T-cell (primary cell): ENCODE measurements at regions not wholly inside any gene's neighbourhood (a gene's known extent, or its start where the extent isn't known, plus 50 kb on each side); places are given as distances from the start of the nearest gene placed in this dataset.

Source experiments
- ATAC-seq, 4 experiments: fragments of 200-7000 bp in 3 of 4; fragments of 150-1000 bp in 1 of 4; cut with Tn5 transposase; replicated peaks in 1 of 4; 1 replicate in 3 of 4; 2 replicates in 1 of 4; pipeline ENCODE4 v1.10.0; 2021; ENCODE audit warnings: moderate library complexity in 3 of 4, mild to moderate bottlenecking in 2 of 4, moderate number of reproducible peaks in 1 of 4
- CTCF ChIA-PET, 2 donors: fragments of 300-600 bp; sonication (Branson Sonifier 250); formaldehyde crosslinking; loops; one replicate each; lab custom pipeline; 2022; ENCODE audit warnings: antibody characterized with exemption in 2 of 2; lab: Charles Lee
- POLR2A ChIA-PET, 2 donors: fragments of 300-600 bp; sonication (Branson Sonifier 250); formaldehyde crosslinking; loops; one replicate each; lab custom pipeline; 2022; ENCODE audit warnings: antibody characterized with exemption in 2 of 2; lab: Charles Lee
- DNase-seq, 35 experiments: peaks; one replicate each; pipeline versions ENCODE4 v3.0.0 to v3.0.0-alpha.2; 2013 to 2023
- H3K27ac ChIP-seq: one replicate; pipeline ENCODE4 v1.5.1; 2013; ENCODE audit warnings: low read length
- H3K27me3 ChIP-seq, 2 experiments: replicated peaks in 1 of 2; 1 replicate in 1 of 2; 2 replicates in 1 of 2; pipeline versions ENCODE4 v1.6.1 to v1.7.0; 2013; ENCODE audit warnings: low read length in 1 of 2, mixed read lengths in 1 of 2; ENCODE audit not compliant: control insufficient read depth in 2 of 2, insufficient read depth in 2 of 2; ENCODE audit errors: extremely low read depth in 1 of 2
- H3K36me3 ChIP-seq, 2 donors: 1 replicate in 1 of 2; 2 replicates in 1 of 2; pipeline versions ENCODE4 v1.6.1 to v1.7.0; 2013; ENCODE audit warnings: low read length in 1 of 2; ENCODE audit not compliant: control insufficient read depth in 2 of 2, insufficient read depth in 1 of 2; ENCODE audit errors: extremely low read depth in 1 of 2
- H3K4me1 ChIP-seq, 2 experiments: 1 replicate in 1 of 2; 2 replicates in 1 of 2; pipeline versions ENCODE4 v1.6.1 to v1.7.0; 2013; ENCODE audit warnings: low read length in 2 of 2, mixed read lengths in 1 of 2; ENCODE audit not compliant: insufficient read depth in 2 of 2, control insufficient read depth in 1 of 2; ENCODE audit errors: extremely low read depth in 1 of 2
- H3K4me3 ChIP-seq, 2 donors: 1 replicate in 1 of 2; 2 replicates in 1 of 2; pipeline versions ENCODE4 v1.5.1 to v1.7.0; 2013; ENCODE audit warnings: mild to moderate bottlenecking in 2 of 2, low read length in 1 of 2, moderate library complexity in 1 of 2; ENCODE audit not compliant: control insufficient read depth in 1 of 2; ENCODE audit errors: extremely low read depth in 1 of 2
- H3K9me3 ChIP-seq: 2 replicates; pipeline ENCODE4 v1.7.0; 2013
- H3K27ac Mint-ChIP-seq, 2 donors: one replicate each; pipeline ENCODE4 v1.8.0; 2020 to 2021; ENCODE audit warnings: mild to moderate bottlenecking in 2 of 2, mixed read lengths in 2 of 2
- H3K27me3 Mint-ChIP-seq, 2 donors: one replicate each; pipeline ENCODE4 v1.8.0; 2021 to 2022; ENCODE audit warnings: mixed read lengths in 2 of 2
- H3K36me3 Mint-ChIP-seq: one replicate; pipeline ENCODE4 v1.8.0; 2021; ENCODE audit warnings: mixed read lengths
- H3K4me1 Mint-ChIP-seq, 3 donors: one replicate each; pipeline ENCODE4 v1.8.0; 2020 to 2022; ENCODE audit warnings: mixed read lengths in 3 of 3, mild to moderate bottlenecking in 1 of 3
- H3K4me3 Mint-ChIP-seq, 3 donors: one replicate each; pipeline ENCODE4 v1.8.0; 2020 to 2022; ENCODE audit warnings: mild to moderate bottlenecking in 3 of 3, mixed read lengths in 3 of 3, moderate library complexity in 3 of 3
- H3K9me3 Mint-ChIP-seq, 3 donors: one replicate each; pipeline ENCODE4 v1.8.0; 2020 to 2022; ENCODE audit warnings: mixed read lengths in 3 of 3
- WGBS: methylation state at CpG from one replicate; pipeline ENCODE4 v1.1.5; 2013; ENCODE audit warnings: missing lambda C conversion rate; ENCODE audit not compliant: insufficient coverage; 5-methylcytosine and 5-hydroxymethylcytosine counted together

DNA sequence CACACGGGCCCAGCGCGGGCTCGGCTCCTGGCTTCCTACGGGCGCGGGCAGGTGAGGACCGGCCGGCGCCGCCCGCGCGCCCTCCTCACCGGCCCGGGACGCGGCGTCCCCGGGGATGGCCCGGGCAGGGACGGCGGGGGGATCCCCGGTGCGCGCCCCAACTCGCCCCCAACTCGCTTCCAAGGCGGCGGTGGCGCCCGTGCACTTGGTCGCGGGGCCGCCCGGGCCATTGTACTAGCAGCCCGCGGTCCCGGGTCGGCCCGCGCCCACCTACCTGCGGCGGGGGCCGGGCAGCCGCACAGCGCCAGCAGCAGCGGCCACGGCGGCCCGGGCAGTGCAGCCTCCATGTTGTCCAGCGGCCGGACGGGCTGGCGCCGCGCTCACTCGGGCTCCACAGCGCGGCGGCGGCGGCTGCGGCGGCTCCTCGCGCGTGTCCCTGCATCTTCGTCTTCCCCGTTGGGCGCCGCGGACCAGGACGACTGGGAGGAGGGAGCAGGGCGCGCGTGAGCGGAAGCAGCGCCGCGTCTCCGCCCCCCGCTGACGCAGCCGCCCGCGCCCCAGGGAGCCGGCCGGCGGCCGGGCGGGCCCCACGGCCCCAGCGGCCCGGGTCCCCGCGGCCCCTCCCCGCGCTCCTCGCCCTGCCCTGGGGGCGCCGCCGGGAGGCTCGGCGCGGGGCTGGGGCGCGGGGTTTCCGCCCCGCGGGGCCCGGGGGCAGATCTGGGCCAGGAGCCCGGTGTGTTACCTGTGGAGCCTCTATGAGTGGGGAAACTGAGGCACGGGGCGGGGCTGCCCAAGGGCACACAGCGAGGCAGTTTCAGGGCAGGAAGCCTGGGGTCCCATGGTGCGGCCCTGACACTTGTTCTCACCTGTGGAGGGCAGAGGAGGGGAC, 159.3 kb upstream of the GRK3 start:
- ATAC-seq (peak; percentile 87 to 92 (median 90)), DNase-seq (peak in 34 of 35 experiments; percentile 22 to 77 (median 49))
- Histone ChIP-seq H3K27ac (peak overlapping the region; percentile 56), H3K4me1 (peaks cover 10 to 39% of the 10 kb centered on the region in 2 experiments), H3K27me3 (no peaks in the 10 kb centered on the region), H3K4me3 (peak overlapping the region; percentile 51 to 62), H3K9me3 (no peaks in the 10 kb centered on the region), H3K36me3 (no peaks in the 10 kb centered on the region)
- Mint-ChIP-seq H3K9me3 (no peaks in the 10 kb centered on the region), H3K27me3 (no peaks in the 10 kb centered on the region), H3K4me1 (peaks cover 36 to 39% (median 38%) of the 10 kb centered on the region in 3 donors), H3K36me3 (no peaks in the 10 kb centered on the region), H3K27ac (peak overlapping the region in 1 of 2 donors; percentile 66), H3K4me3 (peak overlapping the region; percentile 74 to 87 (median 82))
- ChIA-PET POLR2A (no interaction called here), CTCF (no interaction called here)
- WGBS, result under 1% methylated on average over 114 of the region's 117 CpGs

DNA sequence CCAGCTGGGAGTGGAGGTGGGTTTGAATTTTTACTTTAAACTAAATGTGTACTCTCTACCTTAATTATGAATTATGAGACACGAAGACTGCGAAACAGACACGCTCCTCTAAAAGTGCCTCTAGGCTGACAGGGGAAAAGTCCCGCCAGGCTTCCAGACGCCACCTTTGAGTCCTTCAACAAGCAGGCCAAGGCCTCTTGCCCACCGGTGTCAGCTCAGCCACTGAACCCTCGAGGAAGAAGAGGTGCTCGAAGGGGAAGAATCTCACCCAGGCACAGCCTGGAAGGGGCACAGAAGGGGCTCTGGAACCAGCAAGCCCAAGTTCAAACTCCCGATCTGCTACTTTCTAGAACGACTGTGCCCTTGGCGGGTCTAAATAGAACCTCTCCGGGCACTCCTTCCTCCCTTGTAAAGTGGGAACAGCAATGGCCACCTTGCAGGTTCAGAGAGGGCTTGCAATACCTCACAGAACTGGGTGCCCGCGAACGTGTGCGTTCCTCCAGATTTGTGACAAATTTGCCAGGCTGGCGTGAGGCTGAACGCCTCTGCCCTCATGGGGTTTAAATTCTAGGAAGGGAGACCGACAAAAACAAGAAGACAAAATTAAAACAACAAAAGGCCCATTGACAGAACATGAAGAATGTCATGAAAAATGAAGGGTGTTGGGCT, 158.5 kb upstream of the GRK3 start:
- Histone ChIP-seq H3K27me3 (no peaks in the 10 kb centered on the region), H3K9me3 (no peaks in the 10 kb centered on the region), H3K4me3 (peak overlapping the region; percentile 51 to 62), H3K36me3 (no peaks in the 10 kb centered on the region), H3K4me1 (peaks cover 10 to 34% of the 10 kb centered on the region in 2 experiments), H3K27ac (peak overlapping the region; percentile 56)
- H3K36me3 Mint-ChIP-seq, result no peaks in the 10 kb centered on the region
- CTCF ChIA-PET, result no interaction called here
- no peaks in the 10 kb centered on the region for H3K27me3 Mint-ChIP-seq
- H3K4me1 Mint-ChIP-seq, result peaks cover 39 to 42% (median 41%) of the 10 kb centered on the region in 3 donors
- POLR2A ChIA-PET, result no interaction called here
- 82% methylated on average over 11 of the region's 19 CpGs for WGBS
- H3K4me3 Mint-ChIP-seq, result peak overlapping the region; percentile 74 to 82 (median 74)
- H3K27ac Mint-ChIP-seq, result peak overlapping the region; percentile 39 to 66
- DNase-seq (no peak), ATAC-seq (peak in 1 of 4 experiments; percentile 2)
- no peaks in the 10 kb centered on the region for H3K9me3 Mint-ChIP-seq

DNA sequence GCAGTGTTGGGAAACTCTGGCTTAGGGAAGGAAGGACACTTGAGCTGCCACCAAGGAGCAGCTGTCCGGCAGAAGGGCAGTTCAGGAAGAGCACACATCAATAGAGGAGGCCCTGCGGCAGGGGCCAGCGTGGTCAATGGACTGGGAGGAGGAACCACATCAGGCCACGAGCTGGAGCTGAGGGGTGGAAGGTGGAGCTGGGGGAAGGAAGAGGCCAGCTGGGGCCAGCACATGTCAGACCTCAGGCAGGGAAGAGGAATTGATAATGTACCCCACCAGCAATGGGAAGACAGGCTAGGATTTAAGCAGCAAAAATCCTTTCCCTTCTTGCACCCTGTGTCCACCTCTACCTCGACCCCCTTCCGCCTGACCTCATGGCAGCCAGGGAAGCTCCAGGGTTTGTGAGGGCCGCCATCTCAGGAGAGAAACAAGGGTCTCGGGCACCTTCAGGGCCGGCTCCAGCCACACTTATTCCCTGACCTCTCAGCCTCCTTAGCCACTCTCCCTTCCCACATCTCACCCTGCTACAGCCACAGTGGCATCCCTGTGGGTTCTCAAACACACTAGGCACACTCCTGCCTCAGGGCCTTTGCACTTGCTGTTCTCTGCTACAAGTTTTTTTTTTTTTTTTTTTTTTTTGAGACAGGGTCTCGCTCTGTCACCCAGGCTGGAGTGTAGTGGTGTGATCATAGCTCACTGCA, 157.8 kb upstream of the GRK3 start:
- no peak for DNase-seq
- CTCF ChIA-PET, result interaction anchor here in 1 of 2 donors (0.6 kb wide), 1 partner anchor 296 kb away, joined by 15 read pairs; no protein-coding TSS in a partner anchor
- H3K36me3 Mint-ChIP-seq, result no peaks in the 10 kb centered on the region
- H3K4me1 Mint-ChIP-seq, result peaks cover 38% of the 10 kb centered on the region in 3 donors
- WGBS, result 100% methylated on average over 4 of the region's 10 CpGs
- Histone ChIP-seq H3K4me1 (peaks cover 10 to 32% of the 10 kb centered on the region in 2 experiments), H3K27ac (no peak overlapping the region), H3K27me3 (no peaks in the 10 kb centered on the region), H3K4me3 (no peak overlapping the region), H3K9me3 (no peaks in the 10 kb centered on the region), H3K36me3 (no peaks in the 10 kb centered on the region)
- no peaks in the 10 kb centered on the region for H3K27me3 Mint-ChIP-seq
- POLR2A ChIA-PET, result no interaction called here
- no peak for ATAC-seq
- no peaks in the 10 kb centered on the region for H3K9me3 Mint-ChIP-seq
- peak overlapping the region; percentile 74 to 82 (median 74) for H3K4me3 Mint-ChIP-seq
- H3K27ac Mint-ChIP-seq, result peak overlapping the region in 1 of 2 donors; percentile 66

DNA sequence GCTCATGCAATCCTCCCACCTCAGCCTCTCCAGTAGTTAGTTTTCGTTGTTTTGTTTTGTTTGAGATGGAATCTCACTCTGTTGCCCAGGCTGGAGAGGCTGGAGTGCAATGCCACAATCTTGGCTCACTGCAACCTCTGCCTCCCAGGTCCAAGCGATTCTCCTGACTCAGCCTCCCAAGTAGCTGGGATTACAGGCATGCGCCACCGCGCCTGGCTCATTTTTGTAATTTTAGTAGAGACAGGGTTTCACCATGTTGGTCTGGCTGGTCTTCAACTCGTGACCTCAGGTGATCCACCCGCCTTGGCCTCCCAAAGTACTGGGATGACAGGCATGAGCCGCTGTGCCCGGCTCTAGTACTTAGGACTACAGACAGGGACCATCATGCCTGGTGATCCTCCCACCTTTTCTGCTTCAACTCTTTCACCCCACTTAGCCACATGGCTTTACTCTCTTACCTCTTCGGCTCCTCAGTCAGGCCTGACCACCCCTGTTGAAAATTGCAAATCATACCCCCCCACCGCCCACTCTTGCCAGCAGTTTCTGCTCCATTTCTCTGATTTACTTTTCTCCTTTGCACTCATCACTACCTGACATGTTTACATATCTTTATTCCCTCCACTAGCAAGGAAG, 157.1 kb upstream of the GRK3 start:
- POLR2A ChIA-PET, result no interaction called here
- Mint-ChIP-seq H3K4me3 (peak overlapping the region; percentile 4 to 74 (median 74)), H3K36me3 (no peaks in the 10 kb centered on the region), H3K9me3 (no peaks in the 10 kb centered on the region), H3K27me3 (no peaks in the 10 kb centered on the region), H3K27ac (no peak overlapping the region), H3K4me1 (peaks cover 31 to 32% (median 31%) of the 10 kb centered on the region in 3 donors)
- Histone ChIP-seq H3K36me3 (no peaks in the 10 kb centered on the region), H3K27me3 (no peaks in the 10 kb centered on the region), H3K27ac (no peak overlapping the region), H3K4me1 (peaks cover 8 to 29% of the 10 kb centered on the region in 2 experiments), H3K4me3 (no peak overlapping the region), H3K9me3 (no peaks in the 10 kb centered on the region)
- CTCF ChIA-PET, result interaction anchor here in 1 of 2 donors (0.6 kb wide), 1 partner anchor 297 kb away, joined by 15 read pairs; no protein-coding TSS in a partner anchor
- ATAC-seq (no peak), DNase-seq (no peak)
- 91% methylated on average over 8 of the region's 11 CpGs for WGBS

DNA sequence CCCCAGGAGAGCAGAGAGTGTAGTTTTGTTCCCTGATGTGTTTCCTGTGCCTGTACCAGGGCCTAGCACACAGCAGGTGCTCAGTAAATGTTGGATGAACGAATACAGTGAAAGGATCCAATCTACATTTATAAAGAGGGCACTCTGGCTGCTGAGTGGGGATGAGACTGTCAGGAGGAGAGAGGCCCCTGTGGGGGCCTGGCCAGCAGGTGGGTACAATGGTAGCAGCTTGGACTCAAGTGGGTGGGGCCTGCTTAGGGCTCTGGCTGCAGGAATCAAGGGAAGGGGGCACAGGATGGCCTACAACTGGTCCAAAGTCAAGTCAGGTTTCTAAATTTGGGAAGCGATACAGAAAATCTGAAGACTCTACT, 156.6 kb upstream of the GRK3 start:
- peaks cover 8 to 24% of the 10 kb centered on the region in 2 experiments for H3K4me1 ChIP-seq
- no peak overlapping the region for H3K4me3 ChIP-seq
- H3K4me3 Mint-ChIP-seq, result peak overlapping the region in 2 of 3 donors; percentile 4 to 74
- no peaks in the 10 kb centered on the region for H3K9me3 Mint-ChIP-seq
- H3K27ac ChIP-seq, result no peak overlapping the region
- H3K27ac Mint-ChIP-seq, result no peak overlapping the region
- ATAC-seq (no peak), DNase-seq (no peak)
- no peaks in the 10 kb centered on the region for H3K9me3 ChIP-seq
- H3K36me3 ChIP-seq, result no peaks in the 10 kb centered on the region
- ChIA-PET CTCF (no interaction called here), POLR2A (no interaction called here)
- H3K27me3 Mint-ChIP-seq, result no peaks in the 10 kb centered on the region
- no CpG with 5 or more reads among the region's 2 CpGs for WGBS
- peaks cover 26 to 28% (median 27%) of the 10 kb centered on the region in 3 donors for H3K4me1 Mint-ChIP-seq
- H3K27me3 ChIP-seq, result no peaks in the 10 kb centered on the region
- no peaks in the 10 kb centered on the region for H3K36me3 Mint-ChIP-seq
